Neural cell (in vitro differentiated cells): ENCODE measurements at regions not wholly inside any gene's neighbourhood (a gene's known extent, or its start where the extent isn't known, plus 50 kb on each side); places are given as distances from the start of the nearest gene placed in this dataset.

Experiments
- CTCF ChIP-seq: fragments of 450-650 bp; IDR thresholded peaks from 2 replicates; pipeline ENCODE4 v1.5.1; 2014; ENCODE audit warnings: antibody characterized with exemption, mild to moderate bottlenecking, moderate library complexity; ENCODE audit not compliant: poor library complexity, severe bottlenecking
- EP300 ChIP-seq: fragments of 450-650 bp; conservative IDR thresholded peaks from 2 replicates; pipeline ENCODE4 v1.6.1; 2014; ENCODE audit warnings: antibody characterized with exemption, mild to moderate bottlenecking, moderate library complexity; ENCODE audit not compliant: poor library complexity, severe bottlenecking
- POLR2AphosphoS5 ChIP-seq: IDR thresholded peaks from 2 replicates; pipeline ENCODE4 v1.6.1; 2012
- REST ChIP-seq: IDR thresholded peaks from 2 replicates; pipeline ENCODE4 v1.6.1; 2012; ENCODE audit warnings: borderline replicate concordance
- SMC3 ChIP-seq: fragments of 450-650 bp; conservative IDR thresholded peaks from 2 replicates; pipeline ENCODE4 v1.6.1; 2014; ENCODE audit warnings: antibody characterized with exemption, mild to moderate bottlenecking, moderate library complexity; ENCODE audit not compliant: poor library complexity

GRCh38 chr4:156102411-156102810 is 148.7 kb upstream of the CTSO start:
- TF ChIP-seq CTCF: no peak
- no peak for TF ChIP-seq SMC3
- TF ChIP-seq POLR2AphosphoS5: no peak
- TF ChIP-seq REST: no peak
- TF ChIP-seq EP300: no peak
